Bone marrow (tissue), 2 donors: ENCODE measurements at regions not wholly inside any gene's neighbourhood (a gene's known extent, or its start where the extent isn't known, plus 50 kb on each side); places are given as distances from the start of the nearest gene placed in this dataset.

Experiments used
- DNase-seq, 2 donors: peaks; one replicate each; lab custom pipeline; 2025; lab: John Stamatoyannopoulos, UW

GRCh38 chr9:86452201-86452828 is 98.1 kb upstream of the TUT7 start:
- no peak for DNase-seq

GRCh38 chr9:86449246-86449645 is 95.0 kb upstream of the TUT7 start:
- DNase-seq, result no peak

- DNase-seq, result no peak
These were observed 91.5 kb upstream of the TUT7 start for GRCh38 chr9:86445671-86446070.

GRCh38 chr9:86443992-86444391 is 89.8 kb upstream of the TUT7 start:
- no peak for DNase-seq

GRCh38 chr9:86434039-86434726 is 80.0 kb upstream of the TUT7 start:
- peak in 1 of 2 donors; percentile 15 for DNase-seq

- DNase-seq, result no peak
These were observed 70.2 kb upstream of the TUT7 start for GRCh38 chr9:86424251-86424891.

- peak in 1 of 2 donors; percentile 13 for DNase-seq
These were observed 60.0 kb upstream of the TUT7 start for GRCh38 chr9:86413971-86414880.

- DNase-seq, result no peak
These were observed 56.1 kb upstream of the TUT7 start for GRCh38 chr9:86410281-86410680.

GRCh38 chr9:86408121-86408520 is 53.9 kb upstream of the TUT7 start:
- DNase-seq, result no peak

- DNase-seq, result no peak
These were observed 52.8 kb upstream of the TUT7 start for GRCh38 chr9:86407022-86407421.

GRCh38 chr9:86406366-86406765 is 52.2 kb upstream of the TUT7 start:
- no peak for DNase-seq

- DNase-seq, result no peak
These were observed 51.7 kb upstream of the TUT7 start for GRCh38 chr9:86405926-86406325.

- DNase-seq, result no peak
These were observed 50.9 kb upstream of the TUT7 start for GRCh38 chr9:86405086-86405491.
